DMS114 treated with DMSO at 0.1 percent for 48 hours (cell line): ENCODE measurements at regions not wholly inside any gene's neighbourhood (a gene's known extent, or its start where the extent isn't known, plus 50 kb on each side); places are given as distances from the start of the nearest gene placed in this dataset.

Experiments used
- DNase-seq: peaks from one replicate; lab custom pipeline; 2025; ENCODE audit not compliant: unreplicated experiment; lab: John Stamatoyannopoulos, UW

- no peak for DNase-seq
Measured at GRCh38 chr4:65845199-65845773, 175.0 kb upstream of the EPHA5 start.

GRCh38 chr4:65839164-65839931 lies 169.1 kb upstream of the EPHA5 start:
- DNase-seq = no peak

GRCh38 chr4:65834707-65835106 lies 164.4 kb upstream of the EPHA5 start:
- DNase-seq = no peak

- DNase-seq = no peak
Measured at GRCh38 chr4:65831828-65832227, 161.5 kb upstream of the EPHA5 start.

- DNase-seq = no peak
Measured at GRCh38 chr4:65825116-65825753, 154.9 kb upstream of the EPHA5 start.

GRCh38 chr4:65819192-65819591 lies 148.9 kb upstream of the EPHA5 start:
- no peak for DNase-seq

- no peak for DNase-seq
Measured at GRCh38 chr4:65805936-65806335, 135.6 kb upstream of the EPHA5 start.

GRCh38 chr4:65799513-65799912 lies 129.2 kb upstream of the EPHA5 start:
- DNase-seq = no peak

GRCh38 chr4:65798498-65799127 lies 128.3 kb upstream of the EPHA5 start:
- DNase-seq = no peak

GRCh38 chr4:65791812-65792308 lies 121.6 kb upstream of the EPHA5 start:
- DNase-seq = no peak

GRCh38 chr4:65791111-65791811 lies 121.0 kb upstream of the EPHA5 start:
- DNase-seq = no peak

GRCh38 chr4:65789805-65790204 lies 119.5 kb upstream of the EPHA5 start:
- DNase-seq = no peak

- no peak for DNase-seq
Measured at GRCh38 chr4:65789341-65789740, 119.1 kb upstream of the EPHA5 start.

- no peak for DNase-seq
Measured at GRCh38 chr4:65777270-65777669, 107.0 kb upstream of the EPHA5 start.

GRCh38 chr4:65773636-65774035 lies 103.3 kb upstream of the EPHA5 start:
- no peak for DNase-seq

- DNase-seq = no peak
Measured at GRCh38 chr4:65747386-65747785, 77.1 kb upstream of the EPHA5 start.

GRCh38 chr4:65738134-65738533 lies 67.8 kb upstream of the EPHA5 start:
- DNase-seq = no peak

- DNase-seq = no peak
Measured at GRCh38 chr4:65737672-65738071, 67.4 kb upstream of the EPHA5 start.

- no peak for DNase-seq
Measured at GRCh38 chr4:65724973-65725372, 54.7 kb upstream of the EPHA5 start.
